Stimulated activated CD8-positive, alpha-beta memory T cell treated with anti-CD3 and anti-CD28 coated beads, Interleukin-2, amount 100 ng/mL, for 48 hours (primary cell): ENCODE measurements at regions not wholly inside any gene's neighbourhood (a gene's known extent, or its start where the extent isn't known, plus 50 kb on each side); places are given as distances from the start of the nearest gene placed in this dataset.

ENCODE experiments used
- DNase-seq, 2 donors: peaks; one replicate each; pipeline ENCODE4 v3.0.0-alpha.2; 2020; ENCODE audit warnings: low read depth in 2 of 2

DNA sequence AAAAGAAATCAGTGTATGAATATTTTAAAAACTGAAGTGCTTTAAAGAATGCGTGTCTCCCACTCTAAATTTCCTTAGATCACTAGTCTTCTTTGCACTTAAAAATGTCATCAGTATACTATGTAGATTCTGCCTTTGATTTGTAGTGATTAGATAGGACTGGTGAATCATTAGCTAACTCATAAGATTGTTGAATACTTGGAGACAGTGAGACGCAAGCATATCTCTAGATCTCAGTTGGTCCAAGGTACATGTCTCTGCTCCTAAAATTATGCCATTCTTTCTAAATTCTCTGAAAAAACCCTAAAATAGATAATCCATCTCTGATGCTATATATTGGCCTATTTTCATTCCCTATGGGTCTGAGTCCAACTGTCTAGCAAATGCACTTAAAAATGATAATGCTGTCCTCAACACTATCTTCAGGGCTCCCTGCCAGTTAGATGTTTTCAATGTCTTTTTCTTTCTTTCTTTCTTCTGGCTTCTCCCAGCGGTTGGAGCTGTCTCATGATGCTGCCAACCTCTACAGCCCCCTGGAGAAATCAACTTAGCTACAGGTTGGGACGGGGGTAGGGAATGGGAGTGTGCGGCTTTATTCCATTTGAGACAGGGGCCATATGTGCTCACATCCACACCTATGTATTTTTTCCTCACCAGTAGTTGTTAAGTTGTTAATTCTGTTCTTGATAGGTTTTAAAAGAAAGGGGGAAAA lies 301.0 kb downstream of the NDFIP2 start:
- no peak for DNase-seq

DNA sequence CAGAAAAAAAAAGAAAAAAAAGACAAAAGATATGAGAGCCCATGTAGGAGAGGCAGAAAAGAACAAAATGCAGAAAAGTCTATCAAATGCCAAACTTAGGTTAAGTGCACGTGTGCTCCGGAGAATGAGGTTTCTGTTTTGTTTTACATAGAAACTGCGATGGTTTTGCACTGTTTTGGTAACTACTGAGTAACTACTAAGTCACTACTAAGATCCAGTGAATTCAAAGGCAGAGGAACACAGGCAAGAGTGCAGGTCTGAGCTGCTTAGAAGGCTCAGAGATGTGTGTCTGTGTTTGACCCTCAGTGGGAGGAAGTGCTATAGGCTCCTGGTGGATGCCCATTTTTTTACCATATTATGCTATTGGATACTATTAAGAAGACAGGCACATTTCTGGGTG lies 299.3 kb downstream of the NDFIP2 start:
- no peak for DNase-seq

DNA sequence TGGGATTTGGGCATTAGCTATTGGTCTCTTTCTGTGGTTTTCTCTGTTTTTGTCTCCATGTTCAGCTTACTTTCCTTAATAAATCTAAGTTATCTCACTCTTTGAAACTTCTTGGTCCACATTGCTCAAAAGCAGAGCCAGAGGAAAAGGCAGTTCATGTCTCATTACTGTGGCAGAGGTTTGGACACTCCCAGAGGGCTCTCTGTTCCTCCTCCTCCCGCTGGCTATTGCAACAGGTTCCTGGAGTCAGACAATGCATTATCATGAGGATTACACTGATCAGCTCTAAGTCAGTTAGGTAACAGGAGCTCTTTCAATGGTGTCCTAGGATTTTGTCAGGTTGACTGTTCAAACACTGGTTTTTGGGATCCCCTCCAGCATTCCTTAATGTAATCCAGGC lies 298.8 kb downstream of the NDFIP2 start:
- no peak for DNase-seq

DNA sequence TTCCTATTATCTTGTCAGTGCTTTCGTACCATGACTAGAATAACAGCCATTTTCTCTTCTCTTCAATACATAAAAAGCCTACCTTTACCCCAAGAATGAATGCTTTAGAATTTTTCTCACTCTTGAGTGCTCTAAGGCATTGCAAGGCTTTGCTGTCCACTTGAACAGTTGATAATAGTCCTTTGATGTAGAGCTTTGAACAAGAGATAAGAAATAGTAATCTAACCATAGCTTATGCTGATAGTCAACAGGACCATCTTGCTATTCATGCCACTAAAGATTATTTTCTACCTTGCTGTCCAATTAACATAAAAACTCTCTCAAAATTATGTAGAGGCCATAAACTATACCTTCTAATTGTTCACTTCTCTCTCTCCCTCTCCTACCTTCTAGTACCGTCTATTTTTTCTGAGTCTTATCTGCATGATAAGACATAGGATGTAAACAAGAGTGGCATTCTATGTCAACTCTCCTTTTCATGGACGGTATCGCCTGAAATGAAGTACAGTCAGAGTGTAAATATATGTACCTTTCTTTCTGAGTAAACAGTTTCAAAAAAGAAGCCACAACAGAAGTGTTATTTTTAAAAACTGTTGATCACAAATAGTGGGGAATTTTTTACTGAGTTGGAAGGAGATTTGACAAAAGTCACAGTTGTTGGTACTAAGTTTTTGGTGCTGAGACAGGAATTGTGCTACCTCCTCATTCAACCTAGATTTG lies 297.9 kb downstream of the NDFIP2 start:
- no peak for DNase-seq

DNA sequence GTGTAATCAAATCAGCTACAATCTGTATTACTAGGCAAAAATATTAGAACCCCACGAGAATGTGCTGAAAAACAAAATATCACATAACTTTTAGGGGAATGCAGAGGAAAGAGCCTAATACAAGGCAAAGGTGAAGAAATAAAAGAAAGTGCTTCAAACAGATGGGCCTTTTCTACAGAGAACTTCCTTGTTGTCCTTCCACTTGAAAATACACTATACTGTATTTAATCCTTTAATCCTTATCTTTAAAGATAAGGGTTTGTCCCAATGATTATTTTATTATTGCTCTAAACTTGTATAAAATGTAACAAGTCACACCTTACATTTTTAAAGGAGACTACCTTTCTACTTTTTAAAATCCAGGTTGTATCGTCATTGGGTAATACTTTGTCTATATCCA lies 296.5 kb downstream of the NDFIP2 start:
- no peak for DNase-seq

DNA sequence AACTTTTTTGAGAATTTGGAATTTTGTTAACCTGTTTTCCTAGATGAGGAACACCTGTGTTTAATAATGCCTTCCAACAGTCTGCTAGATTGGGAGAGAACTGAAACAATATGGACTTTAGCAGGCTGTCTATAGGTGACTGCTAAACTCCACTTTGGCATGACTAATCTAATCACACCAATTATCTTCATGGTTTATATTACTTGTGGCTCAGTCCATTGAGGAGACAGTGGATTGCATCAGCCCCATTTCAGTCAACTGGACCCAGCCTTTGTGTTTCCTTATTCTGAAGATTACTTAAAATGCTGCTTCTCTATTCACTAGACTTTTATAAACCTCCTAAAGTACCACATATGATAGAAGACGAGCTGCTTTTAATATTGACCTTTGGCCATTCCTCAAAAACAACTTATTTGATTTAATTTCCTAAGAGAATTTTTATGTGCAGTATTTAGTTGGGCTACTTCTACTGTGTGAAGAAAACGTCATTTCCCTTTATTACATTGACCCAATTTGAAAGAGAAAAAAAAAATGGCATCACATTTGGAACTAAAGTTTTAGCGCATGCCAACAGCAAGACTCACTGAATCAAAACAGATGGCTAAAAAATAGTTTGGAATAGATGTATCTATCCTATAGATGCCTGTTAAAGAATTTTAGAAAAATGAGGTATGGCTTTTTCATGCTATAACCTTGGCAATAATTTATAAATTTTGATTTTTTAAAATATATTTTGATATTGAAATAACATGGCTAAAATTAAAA lies 295.8 kb downstream of the NDFIP2 start:
- DNase-seq: no peak

DNA sequence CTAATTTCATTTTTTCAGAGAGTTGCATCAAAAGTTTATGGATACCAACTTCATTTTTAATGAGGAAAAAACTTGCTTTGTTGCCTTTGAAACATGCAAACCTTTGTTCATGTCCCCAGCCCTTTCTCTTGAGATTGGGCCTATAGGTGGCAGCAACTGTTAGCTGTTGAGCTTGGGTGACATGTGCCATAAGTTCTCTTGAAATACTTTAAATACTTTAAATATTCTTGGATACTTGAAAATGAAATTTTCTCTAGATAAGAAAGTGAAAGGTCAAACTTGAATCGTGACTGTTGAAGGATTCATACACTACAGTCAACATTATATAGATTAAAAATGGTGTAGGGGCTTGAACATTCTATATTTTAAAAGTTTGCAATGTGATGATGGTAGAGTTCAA lies 294.9 kb downstream of the NDFIP2 start:
- DNase-seq: no peak

DNA sequence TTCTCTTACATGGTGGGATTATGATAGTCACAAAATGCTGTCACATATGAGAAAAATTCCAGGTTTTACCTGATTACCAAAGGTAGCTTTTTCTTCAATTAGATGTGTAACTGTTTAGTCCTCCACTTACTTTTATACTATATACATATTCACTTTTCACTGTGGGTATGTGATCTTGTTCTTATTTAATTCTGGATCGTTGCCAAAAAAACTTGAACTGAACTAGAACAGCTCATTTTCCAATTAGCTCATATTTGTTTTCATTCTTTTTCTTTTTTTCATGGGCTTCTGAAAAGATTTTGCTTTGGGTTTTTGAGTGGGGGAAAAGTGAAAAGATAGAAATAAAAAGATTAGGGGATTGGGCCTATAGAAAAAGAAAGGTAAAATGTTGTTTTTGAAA lies 291.9 kb downstream of the NDFIP2 start:
- no peak for DNase-seq

DNA sequence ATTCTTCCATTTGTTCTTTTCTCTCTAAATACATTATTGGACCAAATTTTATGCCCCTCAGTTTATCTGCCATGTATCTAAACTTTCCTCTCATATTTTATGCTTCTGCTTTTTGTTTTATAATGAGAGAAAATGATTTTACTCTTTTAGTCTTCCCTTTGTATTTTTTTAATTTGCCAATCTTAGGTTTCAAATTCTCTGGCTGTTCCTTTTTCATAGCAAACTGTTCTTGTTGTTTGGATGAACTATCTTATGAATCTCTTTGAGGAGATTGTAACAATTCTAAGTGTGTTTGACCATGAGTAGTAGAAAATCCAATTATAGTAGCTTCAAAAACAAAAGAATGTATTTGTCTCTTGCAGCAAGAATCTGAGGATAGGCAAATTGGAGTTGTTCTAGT lies 290.5 kb downstream of the NDFIP2 start:
- DNase-seq: no peak

DNA sequence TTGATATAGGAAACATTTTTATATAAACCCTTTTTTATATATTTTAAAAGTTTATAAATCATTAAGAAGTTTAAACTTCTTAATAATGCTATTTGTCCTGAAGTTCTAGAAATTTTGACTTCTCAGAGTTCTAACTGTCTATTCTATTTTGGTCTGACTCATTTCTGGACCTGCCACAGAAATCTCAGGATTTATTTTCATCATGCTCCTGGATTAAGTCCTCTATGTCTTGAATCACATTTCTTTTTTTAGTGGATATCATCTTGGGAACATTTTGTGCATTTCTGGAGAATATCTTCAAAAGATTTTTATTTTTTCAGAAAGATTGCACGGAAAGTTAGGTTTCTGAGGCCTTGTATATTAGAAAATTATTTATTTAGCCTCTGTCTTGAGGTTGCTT lies 289.1 kb downstream of the NDFIP2 start:
- no peak for DNase-seq

GRCh38 chr13:79767126-79767525 lies 286.2 kb downstream of the NDFIP2 start:
- no peak for DNase-seq

DNA sequence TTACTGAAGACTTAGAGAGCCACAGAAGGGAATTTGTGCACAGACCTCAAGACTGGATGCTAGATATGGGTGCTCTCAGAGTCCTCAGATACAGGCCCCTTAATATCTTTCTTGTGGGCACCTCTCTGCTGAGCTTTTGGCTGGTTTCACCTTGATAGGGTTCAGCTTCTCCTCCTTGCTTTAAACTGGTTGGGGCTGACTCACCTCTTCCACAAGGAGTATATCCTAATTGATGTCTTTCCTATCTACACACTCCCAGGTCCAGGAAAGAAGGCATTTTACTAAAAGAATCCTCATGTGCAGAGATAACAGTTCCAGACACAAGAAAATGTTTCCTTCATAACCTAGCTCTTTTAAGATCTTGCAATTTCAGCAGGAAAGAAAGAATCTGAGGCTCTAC lies 284.4 kb downstream of the NDFIP2 start:
- no peak for DNase-seq

DNA sequence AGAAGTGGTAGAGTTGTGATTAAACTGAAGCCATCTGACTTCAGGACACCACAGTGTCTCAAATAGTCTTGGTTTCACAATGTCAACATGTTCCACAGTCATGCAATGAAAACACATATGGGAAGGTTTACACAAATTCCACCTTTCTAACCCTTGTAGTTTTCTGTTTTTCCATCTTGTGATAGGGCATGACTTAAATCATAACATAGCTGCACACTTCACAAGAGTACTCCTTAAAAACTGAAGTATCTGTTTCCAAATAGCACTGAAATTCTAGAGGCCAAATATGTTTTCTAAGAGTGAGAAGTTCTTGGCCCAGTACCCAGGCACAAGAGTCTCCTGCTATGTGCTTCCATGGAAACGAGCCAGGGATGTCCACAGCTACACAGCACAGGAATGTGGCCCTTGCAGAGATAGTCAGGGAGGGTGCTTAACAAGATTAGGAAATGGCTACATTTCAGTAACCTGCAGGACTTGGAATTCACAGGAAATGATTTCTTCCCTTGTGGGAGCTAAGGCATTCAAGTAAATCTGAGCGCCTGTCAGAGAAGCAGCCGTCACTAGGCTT lies 269.1 kb downstream of the NDFIP2 start:
- DNase-seq: no peak

GRCh38 chr13:79749566-79749965 lies 268.6 kb downstream of the NDFIP2 start:
- no peak for DNase-seq

GRCh38 chr13:79745081-79745480 lies 264.1 kb downstream of the NDFIP2 start:
- DNase-seq: no peak

GRCh38 chr13:79742923-79743322 lies 262.0 kb downstream of the NDFIP2 start:
- no peak for DNase-seq

DNA sequence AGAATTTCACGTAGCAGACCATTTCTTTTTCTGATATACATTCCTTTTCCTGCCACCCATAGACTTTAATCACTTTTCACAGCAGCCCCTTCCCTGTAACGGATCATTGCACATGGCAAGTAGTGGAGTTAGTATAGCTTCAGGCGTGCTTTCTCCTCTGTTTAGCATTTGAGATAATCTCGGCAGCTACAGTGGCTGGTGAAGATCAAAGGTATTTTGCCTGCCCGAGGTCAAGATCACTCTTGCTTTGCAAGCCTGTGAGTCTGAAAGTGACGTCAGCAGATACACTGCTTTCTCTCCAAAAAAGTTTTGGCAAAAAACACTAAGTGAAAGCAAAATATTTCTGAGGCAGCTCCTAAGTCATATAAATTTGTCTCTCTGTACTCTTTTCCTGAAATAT lies 260.0 kb downstream of the NDFIP2 start:
- no peak for DNase-seq

- DNase-seq: no peak
Measured at GRCh38 chr13:79736356-79736755, 255.4 kb downstream of the NDFIP2 start.

- no peak for DNase-seq
Measured at GRCh38 chr13:79735228-79735627, 254.3 kb downstream of the NDFIP2 start.

DNA sequence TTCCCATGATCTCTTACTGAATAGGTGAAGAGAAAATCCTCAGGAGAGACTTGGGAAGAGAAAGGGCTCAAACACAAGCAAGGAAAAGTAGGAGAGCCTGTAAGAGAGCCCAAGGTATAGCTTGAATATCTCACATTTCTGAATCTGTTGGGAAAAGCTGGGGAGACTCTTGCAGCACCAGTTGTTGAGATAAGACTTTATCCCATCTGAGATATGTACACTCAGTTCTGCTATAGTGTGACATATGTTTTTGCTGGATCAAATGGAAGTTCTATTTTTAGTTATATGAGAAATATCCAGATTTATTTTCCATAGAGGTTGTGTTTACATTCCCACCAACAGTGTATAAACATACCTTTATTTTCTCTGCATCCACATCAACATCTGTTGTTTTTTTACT lies 246.1 kb downstream of the NDFIP2 start:
- DNase-seq: no peak

DNA sequence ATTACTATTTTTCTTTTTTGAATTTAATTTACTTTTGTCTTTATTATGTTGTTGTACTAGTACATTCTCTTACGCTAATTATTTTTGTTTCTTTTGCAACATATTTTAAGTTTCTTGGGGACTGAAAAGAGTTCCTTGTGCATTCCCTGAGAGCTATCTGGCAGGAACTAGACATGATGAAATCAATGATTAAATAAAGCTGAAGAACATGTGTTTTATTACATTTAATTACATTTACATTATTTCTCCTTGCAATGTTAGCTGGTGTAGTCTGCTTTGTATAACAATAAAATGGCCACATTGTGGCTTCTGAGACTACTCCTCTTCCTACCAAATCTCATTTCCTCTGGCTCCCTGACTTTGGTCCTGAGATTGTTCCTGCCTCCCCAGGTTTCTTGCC lies 244.9 kb downstream of the NDFIP2 start:
- DNase-seq: no peak

DNA sequence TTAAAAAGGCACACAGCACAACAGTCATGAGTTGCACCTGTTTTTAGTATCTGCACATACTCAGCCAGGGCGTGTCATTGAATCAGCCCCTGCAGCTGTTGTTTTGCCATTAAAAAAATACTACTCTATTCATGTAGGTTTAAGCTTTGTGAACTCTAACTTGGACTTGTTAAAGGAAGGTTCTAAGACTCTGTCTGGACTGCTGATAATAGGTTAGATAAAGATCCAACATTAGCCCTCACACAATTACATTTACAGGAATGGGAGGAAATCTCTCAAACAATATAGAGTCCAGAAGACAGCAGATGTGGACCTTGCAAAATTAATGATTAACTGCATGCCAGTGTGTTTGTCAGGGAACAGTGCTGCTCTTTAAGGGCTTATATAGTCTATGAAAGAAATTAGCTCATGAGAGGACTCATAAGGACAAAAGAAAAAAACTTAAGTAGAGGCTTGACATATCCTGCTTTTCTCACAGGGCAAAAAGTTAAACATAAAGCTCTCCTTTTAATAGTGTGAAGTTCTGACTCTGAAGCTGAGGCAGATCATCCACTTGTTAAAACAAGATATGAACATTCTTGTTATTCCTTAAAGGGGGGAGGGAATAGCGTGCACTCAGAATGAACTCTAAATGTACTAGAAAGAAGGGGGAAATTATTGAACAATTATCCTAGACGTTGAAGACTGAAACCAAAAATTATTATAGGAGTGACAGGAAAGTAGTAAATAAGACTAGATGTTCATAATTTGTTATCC lies 243.6 kb downstream of the NDFIP2 start:
- no peak for DNase-seq
